Trophoblast cell (in vitro differentiated cells and primary cell): ENCODE measurements at regions not wholly inside any gene's neighbourhood (a gene's known extent, or its start where the extent isn't known, plus 50 kb on each side); places are given as distances from the start of the nearest gene placed in this dataset.

ENCODE experiments used
- DNase-seq, 2 donors: peaks; one replicate each; pipeline ENCODE4 v3.0.0-alpha.2; 2016
- H2AFZ ChIP-seq: 2 replicates; pipeline ENCODE4 v1.6.1; 2013; ENCODE audit warnings: low read length, moderate library complexity, mild to moderate bottlenecking; ENCODE audit not compliant: insufficient read depth, poor library complexity
- H2AK5ac ChIP-seq: 2 replicates; pipeline ENCODE4 v1.6.1; 2013; ENCODE audit warnings: mild to moderate bottlenecking, low read length
- H2BK120ac ChIP-seq: 2 replicates; pipeline ENCODE4 v1.6.1; 2013; ENCODE audit warnings: low read length, mild to moderate bottlenecking, moderate library complexity; ENCODE audit not compliant: insufficient read depth, poor library complexity
- H2BK12ac ChIP-seq: 2 replicates; pipeline ENCODE4 v1.6.1; 2013; ENCODE audit warnings: mild to moderate bottlenecking, low read length, moderate library complexity
- H2BK5ac ChIP-seq: 2 replicates; pipeline ENCODE4 v1.6.1; 2013; ENCODE audit warnings: low read length, low read depth, moderate library complexity, mild to moderate bottlenecking; ENCODE audit not compliant: poor library complexity
- H3K14ac ChIP-seq: 2 replicates; pipeline ENCODE4 v1.6.1; 2013; ENCODE audit warnings: mild to moderate bottlenecking, low read length
- H3K18ac ChIP-seq: 2 replicates; pipeline ENCODE4 v1.6.1; 2013; ENCODE audit warnings: mild to moderate bottlenecking, low read length
- H3K23ac ChIP-seq: 2 replicates; pipeline ENCODE4 v1.6.1; 2013; ENCODE audit warnings: low read length
- H3K27ac ChIP-seq: 2 replicates; pipeline ENCODE4 v1.5.1; 2013; ENCODE audit warnings: low read depth, mild to moderate bottlenecking, inconsistent platforms, low read length, moderate library complexity
- H3K27me3 ChIP-seq: 2 replicates; pipeline ENCODE4 v1.6.1; 2013; ENCODE audit warnings: inconsistent platforms, mild to moderate bottlenecking, low read length, moderate library complexity; ENCODE audit not compliant: insufficient read depth
- H3K36me3 ChIP-seq, 2 experiments: 1 replicate in 1 of 2; 2 replicates in 1 of 2; pipeline ENCODE4 v1.6.1; 2013; ENCODE audit warnings: low read length in 2 of 2, mild to moderate bottlenecking in 2 of 2, moderate library complexity in 1 of 2; ENCODE audit not compliant: insufficient read depth in 2 of 2, control insufficient read depth in 1 of 2
- H3K4ac ChIP-seq: 2 replicates; pipeline ENCODE4 v1.6.1; 2013; ENCODE audit warnings: low read depth, mild to moderate bottlenecking, low read length, moderate library complexity
- H3K4me1 ChIP-seq, 2 experiments: 1 replicate in 1 of 2; 2 replicates in 1 of 2; pipeline ENCODE4 v1.6.1; 2013; ENCODE audit warnings: low read length in 2 of 2, mild to moderate bottlenecking in 2 of 2, moderate library complexity in 1 of 2; ENCODE audit not compliant: insufficient read depth in 2 of 2, control insufficient read depth in 1 of 2
- H3K4me2 ChIP-seq: 2 replicates; pipeline ENCODE4 v1.6.1; 2013; ENCODE audit warnings: inconsistent platforms, mild to moderate bottlenecking, low read length, moderate library complexity
- H3K4me3 ChIP-seq: 2 replicates; pipeline ENCODE4 v1.5.1; 2013; ENCODE audit warnings: mild to moderate bottlenecking, low read depth, low read length, inconsistent platforms
- H3K79me1 ChIP-seq: one replicate; pipeline ENCODE4 v1.6.1; 2013; ENCODE audit warnings: low read length
- H3K79me2 ChIP-seq: 2 replicates; pipeline ENCODE4 v1.6.1; 2013; ENCODE audit warnings: low read length, mild to moderate bottlenecking; ENCODE audit not compliant: control insufficient read depth, insufficient read depth, poor library complexity
- H3K9ac ChIP-seq: 2 replicates; pipeline ENCODE4 v1.6.1; 2013; ENCODE audit warnings: mild to moderate bottlenecking, low read length
- H3K9me3 ChIP-seq: 2 replicates; pipeline ENCODE4 v1.6.1; 2013; ENCODE audit warnings: low read depth, mild to moderate bottlenecking, control low read depth, inconsistent platforms, low read length; ENCODE audit not compliant: insufficient read depth
- H4K12ac ChIP-seq: 2 replicates; pipeline ENCODE4 v1.6.1; 2013; ENCODE audit warnings: low read depth, mild to moderate bottlenecking, low read length, moderate library complexity
- H4K8ac ChIP-seq: 2 replicates; pipeline ENCODE4 v1.6.1; 2013; ENCODE audit warnings: low read depth, mild to moderate bottlenecking, low read length, moderate library complexity
- H4K91ac ChIP-seq: one replicate; pipeline ENCODE4 v1.6.1; 2013; ENCODE audit warnings: low read depth, mild to moderate bottlenecking, low read length, moderate library complexity
- WGBS: extraction: QIAGEN DNeasy Blood & Tissue Kit; methylation state at CpG from one replicate; pipeline ENCODE4 v1.1.7; 2013; ENCODE audit warnings: missing lambda C conversion rate; ENCODE audit not compliant: insufficient read length, insufficient coverage; ENCODE audit errors: extremely low coverage; 5-methylcytosine and 5-hydroxymethylcytosine counted together

DNA sequence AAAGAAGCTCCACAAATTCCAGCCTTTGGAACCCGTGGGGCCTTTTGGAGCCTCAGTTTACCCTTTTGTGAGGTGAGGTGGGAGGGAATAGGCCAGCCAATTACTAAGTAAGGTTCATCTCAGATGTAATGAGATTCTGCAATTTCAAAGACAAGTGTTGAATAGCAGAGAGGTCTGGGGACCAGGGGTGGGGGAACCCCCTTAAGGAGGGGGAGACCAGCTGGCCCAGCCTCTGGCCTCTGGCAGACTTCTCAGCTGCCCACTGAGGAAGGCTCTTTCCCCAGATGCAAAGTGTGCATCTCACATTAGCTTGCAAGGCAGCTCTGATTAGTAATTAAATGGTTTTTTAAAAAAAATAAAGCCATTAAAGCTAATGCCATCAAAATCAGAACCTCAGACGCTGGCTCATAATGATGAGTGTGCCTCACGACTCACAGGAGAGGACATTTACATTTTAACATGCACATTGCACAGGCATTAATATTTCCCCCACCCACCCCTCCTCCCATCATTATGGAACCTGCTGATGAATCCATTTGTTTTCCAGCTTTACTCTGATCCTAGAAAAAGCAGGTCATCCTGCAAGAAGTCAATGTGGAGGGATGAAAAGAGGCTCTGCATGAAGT lies 176.7 kb upstream of the TLE3 start:
- H3K27me3 ChIP-seq: no peaks in the 10 kb centered on the region
- H2BK120ac ChIP-seq: no peak overlapping the region
- no peaks in the 10 kb centered on the region for H3K36me3 ChIP-seq
- H2BK5ac ChIP-seq: no peak overlapping the region
- H3K23ac ChIP-seq: no peak overlapping the region
- H3K79me2 ChIP-seq: no peaks in the 10 kb centered on the region
- H3K9ac ChIP-seq: no peak overlapping the region
- no peak overlapping the region for H2AK5ac ChIP-seq
- peaks cover 5% of the 10 kb centered on the region for H3K79me1 ChIP-seq
- peaks cover 22 to 24% of the 10 kb centered on the region in 2 experiments for H3K4me1 ChIP-seq
- no peak overlapping the region for H3K18ac ChIP-seq
- DNase-seq: no peak
- H3K14ac ChIP-seq: no peak overlapping the region
- H3K27ac ChIP-seq: no peak overlapping the region
- no peaks in the 10 kb centered on the region for H3K9me3 ChIP-seq
- no peak overlapping the region for H4K8ac ChIP-seq
- H4K91ac ChIP-seq: no peak overlapping the region
- no peak overlapping the region for H2BK12ac ChIP-seq
- H4K12ac ChIP-seq: no peak overlapping the region
- H2AFZ ChIP-seq: no peak overlapping the region
- no peak overlapping the region for H3K4me2 ChIP-seq
- H3K4ac ChIP-seq: no peak overlapping the region
- no peak overlapping the region for H3K4me3 ChIP-seq
- no CpG with 5 or more reads among the region's 3 CpGs for WGBS

DNA sequence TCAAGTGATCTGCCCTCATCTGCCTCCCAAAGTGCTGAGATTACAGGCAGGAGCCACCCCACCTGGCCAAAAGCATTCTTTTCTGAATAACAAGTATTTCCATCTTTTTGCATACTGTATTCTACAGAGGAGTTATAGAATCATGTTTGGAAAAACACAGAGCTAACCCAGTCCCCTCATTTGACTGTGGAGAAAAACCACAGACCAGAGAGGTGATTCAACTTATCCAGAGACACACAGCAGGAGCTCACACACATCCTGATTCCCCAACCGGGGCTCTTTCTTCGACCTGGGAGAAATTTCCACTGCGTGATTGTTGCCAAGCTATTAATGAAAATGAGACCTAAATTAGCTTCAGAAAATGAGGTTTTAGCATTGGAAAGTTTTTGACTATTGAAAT lies 176.1 kb upstream of the TLE3 start:
- Histone ChIP-seq H4K8ac (no peak overlapping the region), H2AFZ (no peak overlapping the region), H2BK120ac (no peak overlapping the region), H3K4me1 (peaks cover 22 to 24% of the 10 kb centered on the region in 2 experiments), H3K4me2 (no peak overlapping the region), H3K9me3 (no peaks in the 10 kb centered on the region), H3K36me3 (no peaks in the 10 kb centered on the region), H3K18ac (no peak overlapping the region), H3K4ac (no peak overlapping the region), H3K79me1 (peaks cover 5% of the 10 kb centered on the region), H4K91ac (no peak overlapping the region), H3K27ac (no peak overlapping the region), H4K12ac (no peak overlapping the region), H3K79me2 (no peaks in the 10 kb centered on the region), H3K23ac (no peak overlapping the region), H3K27me3 (no peaks in the 10 kb centered on the region), H2BK12ac (no peak overlapping the region), H3K4me3 (no peak overlapping the region), H3K14ac (no peak overlapping the region), H2AK5ac (no peak overlapping the region), H3K9ac (no peak overlapping the region), H2BK5ac (no peak overlapping the region)
- no CpG with 5 or more reads among the region's 3 CpGs for WGBS
- DNase-seq: no peak

DNA sequence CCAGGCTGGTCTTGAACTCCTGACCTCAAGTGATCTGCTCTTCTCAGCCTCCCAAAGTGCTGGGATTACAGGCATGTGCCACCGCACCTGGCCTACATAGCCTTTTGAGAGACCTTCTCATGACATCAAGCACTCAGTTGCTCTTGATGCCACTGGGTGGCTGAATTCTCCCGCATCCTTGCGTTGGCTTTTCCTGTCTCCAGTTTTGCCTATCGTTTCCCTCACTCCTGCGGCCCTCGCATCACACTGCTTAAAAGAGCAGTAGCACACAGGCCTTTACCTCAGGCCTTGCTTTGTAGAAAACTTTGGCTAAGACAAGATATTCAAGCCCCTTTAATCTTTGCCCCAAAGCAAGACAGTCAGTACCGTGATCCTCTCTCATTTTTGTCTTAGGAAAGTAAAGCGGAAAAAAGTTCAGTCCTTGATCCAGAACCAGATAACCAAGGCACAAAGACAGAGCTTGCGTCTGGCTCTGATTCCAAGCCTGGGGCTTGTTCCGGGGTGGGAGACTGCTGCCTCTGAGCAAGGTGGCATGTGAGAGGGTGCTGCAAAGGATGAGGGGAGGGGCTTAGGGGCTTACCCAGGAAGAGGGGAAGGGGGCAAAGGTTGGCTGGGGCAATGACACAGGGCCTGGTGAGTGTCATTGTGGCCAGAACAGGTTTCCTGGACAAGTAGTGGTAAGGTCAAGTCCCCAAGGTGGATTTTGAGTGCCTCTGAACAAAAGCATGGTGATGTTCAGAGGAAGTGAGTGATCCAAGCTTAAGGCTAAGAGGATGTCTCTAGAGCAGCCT lies 175.0 kb upstream of the TLE3 start:
- Histone ChIP-seq H3K27ac (peak overlapping the region; percentile 23), H4K8ac (no peak overlapping the region), H2BK5ac (no peak overlapping the region), H4K12ac (no peak overlapping the region), H3K4me2 (no peak overlapping the region), H2AFZ (no peak overlapping the region), H3K23ac (no peak overlapping the region), H3K4ac (no peak overlapping the region), H3K79me2 (no peaks in the 10 kb centered on the region), H3K4me3 (no peak overlapping the region), H2AK5ac (no peak overlapping the region), H3K9me3 (no peaks in the 10 kb centered on the region), H3K27me3 (no peaks in the 10 kb centered on the region), H2BK12ac (no peak overlapping the region), H3K18ac (no peak overlapping the region), H4K91ac (peak overlapping the region; percentile 33), H2BK120ac (no peak overlapping the region), H3K9ac (no peak overlapping the region), H3K14ac (no peak overlapping the region), H3K4me1 (peaks cover 22 to 24% of the 10 kb centered on the region in 2 experiments), H3K36me3 (no peaks in the 10 kb centered on the region), H3K79me1 (peaks cover 5% of the 10 kb centered on the region)
- WGBS: no CpG with 5 or more reads among the region's 10 CpGs
- DNase-seq: peak in 1 of 2 donors; percentile 28

DNA sequence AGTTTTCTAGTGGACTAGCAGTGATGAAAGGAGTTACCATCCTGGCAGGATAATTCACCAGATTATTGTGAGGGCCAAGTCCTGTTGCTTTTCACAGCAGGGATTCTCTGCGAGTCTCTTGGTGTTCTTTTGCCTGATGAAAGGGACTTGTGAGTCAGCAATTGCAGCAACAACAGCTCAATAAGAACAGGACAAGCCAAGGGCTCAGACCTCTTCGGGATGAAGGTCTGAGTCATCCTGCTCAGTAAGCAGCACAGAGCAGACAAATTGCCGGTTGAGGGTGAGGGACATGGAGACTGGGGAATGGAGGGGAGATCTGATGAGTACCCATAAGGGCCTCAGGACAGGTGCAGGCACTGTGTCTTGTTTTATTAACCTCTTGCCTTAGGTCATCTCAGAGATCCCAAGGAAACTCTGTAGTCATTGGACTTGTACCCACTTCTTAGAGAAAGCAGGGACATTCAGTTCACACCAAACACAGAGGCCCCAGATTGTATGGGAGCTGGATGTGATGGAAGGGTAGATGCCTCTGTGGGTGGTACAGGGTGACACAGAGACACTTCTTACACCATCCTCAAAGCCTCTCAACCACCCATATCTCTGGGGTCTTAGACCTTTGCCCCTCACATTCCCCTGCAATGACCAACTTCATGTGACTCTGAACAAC lies 173.8 kb upstream of the TLE3 start:
- Histone ChIP-seq H3K9me3 (no peaks in the 10 kb centered on the region), H3K36me3 (no peaks in the 10 kb centered on the region), H2BK5ac (no peak overlapping the region), H3K79me1 (peaks cover 5% of the 10 kb centered on the region), H3K4me1 (peaks cover 22 to 24% of the 10 kb centered on the region in 2 experiments), H3K18ac (no peak overlapping the region), H3K23ac (no peak overlapping the region), H3K4me3 (no peak overlapping the region), H3K27me3 (no peaks in the 10 kb centered on the region), H3K4me2 (no peak overlapping the region), H2AFZ (no peak overlapping the region), H3K14ac (no peak overlapping the region), H3K27ac (peak overlapping the region; percentile 5), H4K91ac (peak overlapping the region; percentile 28), H2BK120ac (no peak overlapping the region), H3K79me2 (no peaks in the 10 kb centered on the region), H2BK12ac (peak overlapping the region; percentile 38), H3K9ac (no peak overlapping the region), H4K12ac (no peak overlapping the region), H2AK5ac (peak overlapping the region; percentile 55), H3K4ac (no peak overlapping the region), H4K8ac (no peak overlapping the region)
- peak; percentile 79 to 86 for DNase-seq
- WGBS: no CpG with 5 or more reads among the region's 3 CpGs
